DOHH2 (cell line): ENCODE measurements at regions not wholly inside any gene's neighbourhood (a gene's known extent, or its start where the extent isn't known, plus 50 kb on each side); places are given as distances from the start of the nearest gene placed in this dataset.

ENCODE experiments used
- H3F3A ChIP-seq: fragments of 200-600 bp; sonication (generic), shearing (Covaris generic); 2 replicates; pipeline ENCODE4 v1.6.0; 2016; ENCODE audit warnings: antibody characterized with exemption, mild to moderate bottlenecking; ENCODE audit not compliant: control insufficient read depth, insufficient read depth
- H3K27ac ChIP-seq: fragments of 200-600 bp; sonication (generic); 2 replicates; pipeline ENCODE4 v1.5.1; 2014; ENCODE audit warnings: low read depth, mild to moderate bottlenecking, low read length, moderate library complexity
- H3K27me3 ChIP-seq: fragments of 200-600 bp; sonication (generic); 2 replicates; pipeline ENCODE4 v1.6.1; 2014; ENCODE audit warnings: mild to moderate bottlenecking, low read length, mixed read lengths; ENCODE audit not compliant: control insufficient read depth
- H3K36me3 ChIP-seq: fragments of 200-600 bp; sonication (generic); 2 replicates; pipeline ENCODE4 v1.6.1; 2014; ENCODE audit warnings: mild to moderate bottlenecking, low read length, moderate library complexity, mixed read lengths; ENCODE audit not compliant: control insufficient read depth
- H3K4me1 ChIP-seq: fragments of 200-600 bp; sonication (generic); 2 replicates; pipeline ENCODE4 v1.6.1; 2014; ENCODE audit warnings: mild to moderate bottlenecking, low read length, mixed read lengths; ENCODE audit not compliant: control insufficient read depth
- H3K4me2 ChIP-seq: fragments of 200-600 bp; sonication (generic); 2 replicates; pipeline ENCODE4 v1.6.0; 2014; ENCODE audit warnings: mild to moderate bottlenecking, low read length, moderate library complexity
- H3K4me3 ChIP-seq: fragments of 200-600 bp; sonication (generic); 2 replicates; pipeline ENCODE4 v1.5.1; 2014; ENCODE audit warnings: mild to moderate bottlenecking, low read length, mixed read lengths
- H3K79me2 ChIP-seq: fragments of 200-600 bp; sonication (generic); 2 replicates; pipeline ENCODE4 v1.6.1; 2014; ENCODE audit warnings: mild to moderate bottlenecking, low read length, mixed read lengths; ENCODE audit not compliant: control insufficient read depth
- H3K9me2 ChIP-seq: fragments of 200-600 bp; sonication (generic); replicated peaks from 2 replicates; pipeline ENCODE4 v1.6.1; 2014; ENCODE audit warnings: mild to moderate bottlenecking, low read length, mixed read lengths; ENCODE audit not compliant: control insufficient read depth
- H3K9me3 ChIP-seq: fragments of 200-600 bp; sonication (generic); 2 replicates; pipeline ENCODE4 v1.6.1; 2014; ENCODE audit warnings: antibody characterized with exemption, low read length, mixed read lengths; ENCODE audit not compliant: control insufficient read depth, insufficient read depth
- H4K20me1 ChIP-seq: fragments of 200-600 bp; sonication (generic); 2 replicates; pipeline ENCODE4 v1.6.0; 2014; ENCODE audit warnings: low read depth, mild to moderate bottlenecking, antibody characterized with exemption, low read length, moderate library complexity; ENCODE audit not compliant: control insufficient read depth, insufficient read depth
- EZH2phosphoT487 ChIP-seq: fragments of 200-600 bp; sonication (generic); IDR thresholded peaks from 2 replicates; pipeline ENCODE4 v1.6.1; 2017; ENCODE audit warnings: borderline replicate concordance, mild to moderate bottlenecking, antibody characterized with exemption, low read length, moderate library complexity, mixed read lengths
- TF ChIP-seq, protein P1 (sequence below): fragments of 200-600 bp; sonication (generic); IDR thresholded peaks from one replicate; pipeline ENCODE4 v1.5.1; 2014; ENCODE audit warnings: antibody characterized with exemption, mild to moderate bottlenecking, low read depth, low read length; ENCODE audit not compliant: poor library complexity, severe bottlenecking

DNA sequence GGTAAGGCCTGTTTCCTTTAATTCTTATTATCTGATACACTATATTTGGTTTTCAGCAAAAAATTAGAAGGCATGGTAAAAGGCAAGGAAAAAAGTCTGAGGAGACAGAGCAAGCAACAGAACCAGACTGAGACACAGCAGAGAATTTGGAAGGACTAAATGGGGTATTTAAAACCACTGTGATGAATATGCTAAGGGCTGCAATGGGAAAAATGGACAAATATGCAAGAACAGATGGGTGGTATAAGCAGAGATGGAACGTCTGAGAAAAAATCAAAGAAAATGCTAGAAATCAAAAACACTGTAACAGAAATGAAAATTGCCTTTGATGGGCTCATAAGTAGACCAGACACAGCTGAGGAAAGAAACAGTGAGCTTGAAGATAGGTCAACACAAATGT lies 50.8 kb upstream of the NSMCE3 start:
- Histone ChIP-seq H3K27ac (no peak overlapping the region), H3K79me2 (no peaks in the 10 kb centered on the region), H3K27me3 (no peaks in the 10 kb centered on the region), H3K36me3 (no peaks in the 10 kb centered on the region), H3F3A (no peaks in the 10 kb centered on the region), H3K4me2 (no peak overlapping the region), H3K9me2 (no peaks in the 10 kb centered on the region), H3K4me1 (no peaks in the 10 kb centered on the region), H3K4me3 (no peak overlapping the region), H3K9me3 (no peaks in the 10 kb centered on the region), H4K20me1 (no peaks in the 10 kb centered on the region)
- TF ChIP-seq, protein P1, sequence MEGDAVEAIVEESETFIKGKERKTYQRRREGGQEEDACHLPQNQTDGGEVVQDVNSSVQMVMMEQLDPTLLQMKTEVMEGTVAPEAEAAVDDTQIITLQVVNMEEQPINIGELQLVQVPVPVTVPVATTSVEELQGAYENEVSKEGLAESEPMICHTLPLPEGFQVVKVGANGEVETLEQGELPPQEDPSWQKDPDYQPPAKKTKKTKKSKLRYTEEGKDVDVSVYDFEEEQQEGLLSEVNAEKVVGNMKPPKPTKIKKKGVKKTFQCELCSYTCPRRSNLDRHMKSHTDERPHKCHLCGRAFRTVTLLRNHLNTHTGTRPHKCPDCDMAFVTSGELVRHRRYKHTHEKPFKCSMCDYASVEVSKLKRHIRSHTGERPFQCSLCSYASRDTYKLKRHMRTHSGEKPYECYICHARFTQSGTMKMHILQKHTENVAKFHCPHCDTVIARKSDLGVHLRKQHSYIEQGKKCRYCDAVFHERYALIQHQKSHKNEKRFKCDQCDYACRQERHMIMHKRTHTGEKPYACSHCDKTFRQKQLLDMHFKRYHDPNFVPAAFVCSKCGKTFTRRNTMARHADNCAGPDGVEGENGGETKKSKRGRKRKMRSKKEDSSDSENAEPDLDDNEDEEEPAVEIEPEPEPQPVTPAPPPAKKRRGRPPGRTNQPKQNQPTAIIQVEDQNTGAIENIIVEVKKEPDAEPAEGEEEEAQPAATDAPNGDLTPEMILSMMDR, result no peak
- no peak for TF ChIP-seq EZH2phosphoT487

DNA sequence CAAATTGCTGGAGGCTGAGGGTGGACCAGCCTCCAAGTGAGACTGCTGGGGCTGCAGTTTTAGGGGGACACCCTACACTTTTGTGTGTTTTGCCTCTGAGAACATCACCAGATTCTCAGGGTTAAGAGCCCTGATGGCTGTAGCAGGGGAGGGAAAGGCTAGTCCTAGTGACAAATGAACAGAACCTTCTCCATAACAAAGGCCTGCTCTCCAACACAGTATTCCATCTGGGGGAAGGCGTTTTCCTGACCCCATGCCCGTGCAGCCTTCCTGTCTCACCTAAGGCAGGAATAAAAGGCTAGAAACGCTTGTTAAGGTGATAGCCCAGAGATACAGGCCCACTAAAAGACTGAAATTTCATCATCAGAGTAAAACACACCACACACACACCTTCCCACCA lies 50.2 kb upstream of the NSMCE3 start:
- no peaks in the 10 kb centered on the region for H3K79me2 ChIP-seq

More for the DNA sequence above, 50.2 kb upstream of the NSMCE3 start:
- Histone ChIP-seq H4K20me1 (no peaks in the 10 kb centered on the region), H3K27me3 (no peaks in the 10 kb centered on the region), H3K9me3 (no peaks in the 10 kb centered on the region), H3K4me3 (no peak overlapping the region), H3K36me3 (no peaks in the 10 kb centered on the region), H3F3A (no peaks in the 10 kb centered on the region), H3K4me1 (no peaks in the 10 kb centered on the region), H3K4me2 (no peak overlapping the region), H3K9me2 (no peaks in the 10 kb centered on the region), H3K27ac (no peak overlapping the region)
- TF ChIP-seq, protein P1, result no peak
- TF ChIP-seq EZH2phosphoT487, result no peak
